ENCODE measurements at regions not wholly inside any gene's neighbourhood (a gene's known extent, or its start where the extent isn't known, plus 50 kb on each side); places are given as distances from the start of the nearest gene placed in this dataset.

DNA sequence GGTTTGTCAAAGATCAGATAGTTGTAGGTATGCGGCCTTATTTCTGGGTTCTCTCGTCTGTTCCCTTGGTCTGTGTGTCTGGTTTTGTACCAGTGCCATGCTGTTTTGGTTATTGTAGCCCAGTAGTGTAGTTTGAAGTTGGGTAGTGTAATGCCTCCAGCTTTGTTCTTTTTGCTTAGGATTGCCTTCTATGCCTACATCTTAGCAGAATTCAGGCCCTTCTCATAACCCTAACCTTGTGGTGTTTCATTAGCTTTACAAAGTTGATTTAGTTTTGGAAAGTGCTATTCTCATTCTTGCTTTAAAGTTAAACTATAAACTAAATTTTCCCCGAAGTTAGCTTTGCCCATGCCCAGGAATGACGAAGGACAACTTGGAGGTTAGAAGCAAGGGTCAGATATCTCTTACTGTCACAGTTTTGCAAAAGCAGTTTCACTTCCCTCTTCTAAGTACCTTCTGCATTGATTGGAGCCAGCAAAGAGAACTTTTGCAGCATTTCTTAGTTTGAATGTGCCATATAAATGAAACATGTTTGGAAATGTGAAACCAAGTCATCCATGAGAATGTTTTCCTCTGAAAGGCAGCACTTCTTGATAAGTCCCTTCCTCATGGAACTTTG is 274.3 kb upstream of the DMRT1 start:
- TF ChIP-seq, protein P1, sequence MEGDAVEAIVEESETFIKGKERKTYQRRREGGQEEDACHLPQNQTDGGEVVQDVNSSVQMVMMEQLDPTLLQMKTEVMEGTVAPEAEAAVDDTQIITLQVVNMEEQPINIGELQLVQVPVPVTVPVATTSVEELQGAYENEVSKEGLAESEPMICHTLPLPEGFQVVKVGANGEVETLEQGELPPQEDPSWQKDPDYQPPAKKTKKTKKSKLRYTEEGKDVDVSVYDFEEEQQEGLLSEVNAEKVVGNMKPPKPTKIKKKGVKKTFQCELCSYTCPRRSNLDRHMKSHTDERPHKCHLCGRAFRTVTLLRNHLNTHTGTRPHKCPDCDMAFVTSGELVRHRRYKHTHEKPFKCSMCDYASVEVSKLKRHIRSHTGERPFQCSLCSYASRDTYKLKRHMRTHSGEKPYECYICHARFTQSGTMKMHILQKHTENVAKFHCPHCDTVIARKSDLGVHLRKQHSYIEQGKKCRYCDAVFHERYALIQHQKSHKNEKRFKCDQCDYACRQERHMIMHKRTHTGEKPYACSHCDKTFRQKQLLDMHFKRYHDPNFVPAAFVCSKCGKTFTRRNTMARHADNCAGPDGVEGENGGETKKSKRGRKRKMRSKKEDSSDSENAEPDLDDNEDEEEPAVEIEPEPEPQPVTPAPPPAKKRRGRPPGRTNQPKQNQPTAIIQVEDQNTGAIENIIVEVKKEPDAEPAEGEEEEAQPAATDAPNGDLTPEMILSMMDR (conservative IDR thresholded peaks at IDR 0.05 in 1 of 2, IDR thresholded peaks at IDR 0.05 in 1 of 2; ENCODE audit: low read depth in 1 of 2, low read length in 2 of 2) = no peak
- TF ChIP-seq EZH2 (IDR thresholded peaks at IDR 0.05; ENCODE audit: low read length, missing control alignments) = no peak

All from fibroblast of lung (primary cell).